A673 (cell line): ENCODE measurements at regions not wholly inside any gene's neighbourhood (a gene's known extent, or its start where the extent isn't known, plus 50 kb on each side); places are given as distances from the start of the nearest gene placed in this dataset.
"Not testable (repeated sequence)": the region's sequence is repeated elsewhere in the genome, so short reads cannot be mapped to it uniquely, and the experiment has no call there.

Source experiments
- BruUV-seq: library from RNA; stranded (reverse); fragments of 400-500 nt; replicated peaks from 2 replicates; lab custom pipeline; 2021; lab: Mats Ljungman, UMichigan
- CTCF ChIA-PET: fragments of 300-600 bp; sonication (Branson Sonifier 250); formaldehyde crosslinking; loops from one replicate; lab custom pipeline; 2022; ENCODE audit warnings: antibody characterized with exemption; lab: Charles Lee
- POLR2A ChIA-PET: fragments of 300-600 bp; sonication (Branson Sonifier 250); formaldehyde crosslinking; loops from one replicate; lab custom pipeline; 2022; ENCODE audit warnings: antibody characterized with exemption; ENCODE audit not compliant: low non-redundant PET; lab: Charles Lee
- DNase-seq: peaks from one replicate; pipeline ENCODE4 v3.0.0-alpha.2; 2015; ENCODE audit warnings: low spot score
- H3K27ac ChIP-seq: fragments of 200-600 bp; sonication (generic); 2 replicates; pipeline ENCODE4 v1.5.1; 2016; ENCODE audit warnings: mixed run types, low read depth, mild to moderate bottlenecking, mixed read lengths, antibody characterized with exemption, low read length; ENCODE audit not compliant: poor library complexity, severe bottlenecking
- H3K27me3 ChIP-seq: fragments of 200-600 bp; sonication (generic); replicated peaks from 2 replicates; pipeline ENCODE4 v1.6.1; 2017; ENCODE audit warnings: mixed run types, low read depth, mild to moderate bottlenecking, mixed read lengths, antibody characterized with exemption, low read length; ENCODE audit not compliant: insufficient read depth, poor library complexity
- H3K36me3 ChIP-seq: fragments of 200-600 bp; sonication (generic); 2 replicates; pipeline ENCODE4 v1.6.1; 2016; ENCODE audit warnings: mixed run types, mild to moderate bottlenecking, mixed read lengths, antibody characterized with exemption, low read length; ENCODE audit not compliant: insufficient read depth, poor library complexity, severe bottlenecking
- H3K4me1 ChIP-seq: fragments of 200-600 bp; sonication (generic); 2 replicates; pipeline ENCODE4 v1.6.1; 2017; ENCODE audit warnings: mixed run types, mild to moderate bottlenecking, mixed read lengths, antibody characterized with exemption, low read length; ENCODE audit not compliant: insufficient read depth, poor library complexity, severe bottlenecking
- H3K4me3 ChIP-seq: fragments of 200-600 bp; sonication (generic); 2 replicates; pipeline ENCODE4 v1.5.1; 2016; ENCODE audit warnings: low read depth, mixed run types, mild to moderate bottlenecking, mixed read lengths, low read length; ENCODE audit not compliant: poor library complexity, severe bottlenecking
- H3K9me3 ChIP-seq: fragments of 200-600 bp; sonication (generic); 2 replicates; pipeline ENCODE4 v1.6.1; 2016; ENCODE audit warnings: mixed run types, low read depth, mild to moderate bottlenecking, mixed read lengths, antibody characterized with exemption, low read length; ENCODE audit not compliant: poor library complexity, severe bottlenecking
- EZH2 ChIP-seq: fragments of 200-600 bp; sonication (generic); IDR thresholded peaks from 2 replicates; pipeline ENCODE4 v1.6.1; 2017; ENCODE audit warnings: borderline replicate concordance, low read depth, mild to moderate bottlenecking, mixed read lengths, antibody characterized with exemption, low read length; ENCODE audit not compliant: poor library complexity, severe bottlenecking
- intact Hi-C: fragments of 100-400 bp; cut with micrococcal nuclease; formaldehyde crosslinking; loops from one replicate; pipeline ENCODE4 v1.10.0; 2022; ENCODE audit not compliant: unreplicated experiment
- TF ChIP-seq, protein P1 (sequence below): fragments of 300-800, 200-600 bp; sonication (generic); conservative IDR thresholded peaks from 2 replicates; pipeline ENCODE4 v1.5.1; 2017; ENCODE audit warnings: low read depth, mild to moderate bottlenecking, antibody characterized with exemption, low read length, moderate library complexity, mixed read lengths

DNA sequence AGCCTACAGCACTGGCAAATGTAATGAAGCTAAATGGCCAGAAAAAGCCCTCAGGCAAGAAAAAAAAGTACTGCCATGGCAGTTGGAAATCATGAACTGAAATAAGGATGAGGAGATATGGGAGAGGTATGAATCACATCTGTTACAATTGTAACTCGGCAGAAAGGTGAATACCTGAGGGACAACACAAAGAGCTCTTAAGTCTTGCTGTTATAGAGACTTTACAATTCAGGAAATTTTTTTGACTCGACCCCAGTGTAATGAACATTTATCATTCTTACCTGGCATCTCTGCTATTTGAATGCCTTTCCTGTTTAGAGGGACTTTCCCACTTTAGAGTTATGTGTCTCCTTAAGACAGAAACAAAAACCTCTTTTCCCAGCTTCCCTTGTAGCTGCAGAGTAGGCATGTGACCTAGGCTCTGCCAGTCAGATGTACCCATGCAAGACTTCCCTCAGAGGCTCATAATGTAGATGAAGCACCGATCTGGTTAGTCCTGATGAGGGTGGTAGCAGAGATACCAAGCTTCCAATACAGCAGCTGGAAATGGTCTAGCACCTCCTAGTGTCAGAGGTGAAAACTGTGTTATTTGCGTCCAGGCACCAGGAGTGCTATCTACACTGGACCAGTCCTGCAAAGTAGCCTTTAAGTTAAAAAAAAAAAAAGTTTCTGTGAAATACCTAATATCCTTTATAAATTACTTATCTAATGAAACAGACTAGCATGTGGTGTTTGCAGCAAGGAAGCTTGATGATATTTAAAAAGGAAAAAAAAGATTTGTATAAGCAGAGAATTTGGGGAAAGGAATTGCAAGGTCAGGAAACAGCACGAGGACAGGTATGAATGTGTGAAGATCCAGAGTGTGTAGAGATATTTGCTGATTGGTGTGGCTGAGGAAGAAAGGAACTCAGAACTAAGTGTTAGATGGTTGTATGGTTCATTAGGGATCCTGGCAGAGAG is 146.9 kb upstream of the SLC1A3 start:
- no TSS peak for BruUV-seq
- H3K4me1 ChIP-seq: no peaks in the 10 kb centered on the region
- intact Hi-C loops: no loop called here
- H3K4me3 ChIP-seq: no peak overlapping the region
- DNase-seq: peak; percentile 33
- POLR2A ChIA-PET: no interaction called here
- no peaks in the 10 kb centered on the region for H3K9me3 ChIP-seq
- no peaks in the 10 kb centered on the region for H3K27me3 ChIP-seq
- CTCF ChIA-PET: interaction anchor here (0.6 kb wide), 1 partner anchor 226 kb away, joined by 4 read pairs; no protein-coding TSS in a partner anchor
- H3K36me3 ChIP-seq: no peaks in the 10 kb centered on the region
- TF ChIP-seq, protein P1, sequence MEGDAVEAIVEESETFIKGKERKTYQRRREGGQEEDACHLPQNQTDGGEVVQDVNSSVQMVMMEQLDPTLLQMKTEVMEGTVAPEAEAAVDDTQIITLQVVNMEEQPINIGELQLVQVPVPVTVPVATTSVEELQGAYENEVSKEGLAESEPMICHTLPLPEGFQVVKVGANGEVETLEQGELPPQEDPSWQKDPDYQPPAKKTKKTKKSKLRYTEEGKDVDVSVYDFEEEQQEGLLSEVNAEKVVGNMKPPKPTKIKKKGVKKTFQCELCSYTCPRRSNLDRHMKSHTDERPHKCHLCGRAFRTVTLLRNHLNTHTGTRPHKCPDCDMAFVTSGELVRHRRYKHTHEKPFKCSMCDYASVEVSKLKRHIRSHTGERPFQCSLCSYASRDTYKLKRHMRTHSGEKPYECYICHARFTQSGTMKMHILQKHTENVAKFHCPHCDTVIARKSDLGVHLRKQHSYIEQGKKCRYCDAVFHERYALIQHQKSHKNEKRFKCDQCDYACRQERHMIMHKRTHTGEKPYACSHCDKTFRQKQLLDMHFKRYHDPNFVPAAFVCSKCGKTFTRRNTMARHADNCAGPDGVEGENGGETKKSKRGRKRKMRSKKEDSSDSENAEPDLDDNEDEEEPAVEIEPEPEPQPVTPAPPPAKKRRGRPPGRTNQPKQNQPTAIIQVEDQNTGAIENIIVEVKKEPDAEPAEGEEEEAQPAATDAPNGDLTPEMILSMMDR: peak; percentile 65
- no peak for TF ChIP-seq EZH2
- H3K27ac ChIP-seq: no peak overlapping the region

DNA sequence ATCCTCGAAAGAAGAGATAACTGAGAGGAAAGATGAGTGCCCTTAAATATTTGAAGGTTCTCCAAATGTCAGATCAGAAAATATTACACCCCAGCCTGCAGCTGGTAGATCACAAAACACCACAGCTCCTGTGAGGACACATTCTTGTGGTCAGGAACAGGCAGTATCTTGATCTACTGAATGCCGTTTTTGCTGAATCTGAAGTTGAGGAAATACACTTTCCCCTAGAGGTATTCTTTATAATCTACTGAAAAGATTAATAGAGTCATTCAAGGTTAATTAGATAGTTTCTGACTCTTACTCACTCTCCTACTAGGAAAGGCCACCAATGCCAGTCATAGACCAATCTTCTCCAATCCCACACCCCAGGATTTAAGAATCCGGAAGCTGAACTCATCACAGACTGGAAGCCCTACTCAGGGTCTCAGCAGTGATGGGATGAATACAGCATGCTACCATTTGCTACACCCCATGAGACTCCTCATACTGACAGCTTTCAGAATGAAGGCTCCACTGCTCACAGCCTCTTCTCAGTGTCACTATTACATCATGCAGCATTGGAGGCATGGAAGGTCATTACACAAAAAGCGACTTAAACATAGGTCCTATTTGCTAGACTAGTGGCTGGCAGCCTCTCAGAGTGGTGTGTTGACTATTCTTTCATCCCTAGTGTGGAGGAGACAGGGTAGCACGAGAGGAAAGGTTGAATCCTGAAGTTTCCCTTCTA is 143.9 kb upstream of the SLC1A3 start:
- Histone ChIP-seq H3K36me3 (no peaks in the 10 kb centered on the region), H3K27me3 (no peaks in the 10 kb centered on the region), H3K9me3 (no peaks in the 10 kb centered on the region), H3K4me1 (no peaks in the 10 kb centered on the region), H3K4me3 (no peak overlapping the region), H3K27ac (no peak overlapping the region)
- CTCF ChIA-PET: no interaction called here
- no TSS peak for BruUV-seq
- intact Hi-C loops: no loop called here
- no peak for DNase-seq
- POLR2A ChIA-PET: no interaction called here
- TF ChIP-seq, protein P1: no peak
- TF ChIP-seq EZH2: no peak

DNA sequence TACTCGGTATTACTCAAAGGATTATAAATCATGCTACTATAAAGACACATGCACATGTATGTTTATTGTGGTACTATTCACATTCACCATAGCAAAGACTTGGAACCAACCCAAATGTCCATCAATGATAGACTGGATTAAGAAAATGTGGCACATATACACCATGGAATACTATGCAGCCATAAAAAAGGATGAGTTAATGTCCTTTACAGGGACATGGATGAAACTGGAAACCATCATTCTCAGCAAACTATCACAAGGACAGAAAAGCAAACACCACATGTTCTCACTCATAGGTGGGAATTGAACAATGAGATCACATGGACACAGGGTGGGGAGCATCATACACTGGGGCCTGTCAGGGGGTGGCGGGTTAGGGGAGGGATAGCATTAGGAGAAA is 130.5 kb upstream of the SLC1A3 start:
- DNase-seq, H3K27me3 ChIP-seq, BruUV-seq, intact Hi-C loops, H3K4me3 ChIP-seq, H3K36me3 ChIP-seq, CTCF ChIA-PET, H3K27ac ChIP-seq, H3K4me1 ChIP-seq, POLR2A ChIA-PET, H3K9me3 ChIP-seq: not testable (repeated sequence)
